Keratinocyte (primary cell): ENCODE measurements at regions not wholly inside any gene's neighbourhood (a gene's known extent, or its start where the extent isn't known, plus 50 kb on each side); places are given as distances from the start of the nearest gene placed in this dataset.

ENCODE experiments used
- CTCF ChIP-seq, 3 experiments: IDR thresholded peaks in 1 of 3; conservative IDR thresholded peaks in 1 of 3; optimal IDR thresholded peaks in 1 of 3; 2 replicates in 2 of 3; 3 replicates in 1 of 3; pipeline versions ENCODE3 to v1.5.1; 2011; ENCODE audit warnings: low read length in 3 of 3, mild to moderate bottlenecking in 3 of 3, moderate library complexity in 2 of 3, control low read depth in 1 of 3, inconsistent platforms in 1 of 3; ENCODE audit not compliant: insufficient read depth in 2 of 3; ENCODE audit errors: extremely low read depth in 1 of 3
- EZH2 ChIP-seq: IDR thresholded peaks from one replicate; pipeline ENCODE4 v1.6.1; 2012; ENCODE audit warnings: inconsistent platforms, mild to moderate bottlenecking, low read length, moderate library complexity

GRCh38 chr12:91817517-91817916 is 328.1 kb downstream of the BTG1 start:
- TF ChIP-seq CTCF (optimal IDR thresholded peaks at IDR 0.05 in 1 of 3, IDR thresholded peaks at IDR 0.05 in 1 of 3, conservative IDR thresholded peaks at IDR 0.05 in 1 of 3; ENCODE audit: extremely low read depth in 1 of 3, insufficient read depth in 2 of 3, low read length in 3 of 3) (no peak), EZH2 (no peak)
